Stomach (tissue), 8 donors: ENCODE measurements at regions not wholly inside any gene's neighbourhood (a gene's known extent, or its start where the extent isn't known, plus 50 kb on each side); places are given as distances from the start of the nearest gene placed in this dataset.

Experiments used
- DNase-seq, 2 donors: peaks; one replicate each; pipeline versions ENCODE4 v3.0.0 to v3.0.0-alpha.2; 2013 to 2019
- H3K27ac ChIP-seq, 5 donors: fragments of 200-600 bp in 4 of 5; sonication (generic) in 4 of 5; one replicate each; pipeline ENCODE4 v1.5.1; 2013 to 2019; ENCODE audit warnings: mild to moderate bottlenecking in 1 of 5, moderate library complexity in 1 of 5
- H3K27me3 ChIP-seq, 3 donors: fragments of 200-600 bp; sonication (generic); one replicate each; pipeline ENCODE4 v1.5.1; 2017 to 2019; ENCODE audit warnings: mixed run types in 1 of 3
- H3K36me3 ChIP-seq, 4 donors: fragments of 200-600 bp; sonication (generic); 1 replicate in 3 of 4; 2 replicates in 1 of 4; pipeline ENCODE4 v1.5.1; 2016 to 2019
- H3K4me1 ChIP-seq, 4 donors: fragments of 200-600 bp; sonication (generic); one replicate each; pipeline ENCODE4 v1.5.1; 2016 to 2019
- H3K4me3 ChIP-seq, 4 donors: fragments of 200-600 bp; sonication (generic) in 3 of 4; one replicate each; pipeline ENCODE4 v1.5.1; 2016 to 2019; ENCODE audit warnings: mild to moderate bottlenecking in 1 of 4
- H3K9me3 ChIP-seq, 4 donors: fragments of 200-600 bp; sonication (generic); one replicate each; pipeline ENCODE4 v1.5.1; 2016 to 2019
- CTCF ChIP-seq, 7 experiments: fragments of 450-650 bp in 4 of 7; fragments of 200-600 bp in 3 of 7; sonication (generic) in 3 of 7; IDR thresholded peaks; one replicate each; pipeline ENCODE4 v1.5.1; 2016 to 2019; ENCODE audit warnings: antibody characterized with exemption in 7 of 7, control low read depth in 2 of 7, mild to moderate bottlenecking in 1 of 7
- EP300 ChIP-seq: sonication (generic); formaldehyde crosslinking; IDR thresholded peaks from one replicate; pipeline ENCODE4 v1.6.1; 2017; ENCODE audit warnings: antibody characterized with exemption
- POLR2A ChIP-seq, 4 donors: fragments of 450-650 bp; IDR thresholded peaks; one replicate each; pipeline ENCODE4 v1.6.1; 2016; ENCODE audit warnings: antibody characterized with exemption in 4 of 4, control low read depth in 2 of 4, mild to moderate bottlenecking in 1 of 4, moderate library complexity in 1 of 4
- POLR2AphosphoS5 ChIP-seq, 3 donors: sonication (generic); formaldehyde crosslinking; IDR thresholded peaks; one replicate each; pipeline ENCODE4 v1.6.1; 2016; ENCODE audit warnings: antibody characterized with exemption in 3 of 3
- WGBS, 5 donors: extraction: QIAGEN DNeasy Blood & Tissue Kit in 3 of 5; methylation state at CpG; one replicate each; pipeline versions ENCODE4 v1.1.5 to v1.1.7; 2013 to 2018; 5-methylcytosine and 5-hydroxymethylcytosine counted together
- intact Hi-C: fragments of 100-400 bp; cut with DNase I; formaldehyde crosslinking; loops from one replicate; pipeline ENCODE4 v1.15.1; 2023; ENCODE audit warnings: low total_unique reads
- donor health status: healthy with polysubstance abuse.
- donor health status: Bipolar disorder and iron deficiency.
- donor health status: healthy.

- Histone ChIP-seq H3K27me3 (no peaks in the 10 kb centered on the region), H3K9me3 (no peaks in the 10 kb centered on the region), H3K4me3 (no peak overlapping the region), H3K4me1 (no peaks in the 10 kb centered on the region), H3K36me3 (no peaks in the 10 kb centered on the region), H3K27ac (no peak overlapping the region)
- TF ChIP-seq POLR2A (IDR thresholded peaks at IDR 0.05) (no peak), CTCF (IDR thresholded peaks at IDR 0.05) (no peak), EP300 (no peak), POLR2AphosphoS5 (IDR thresholded peaks at IDR 0.05) (no peak)
- no peak for DNase-seq
- intact Hi-C loops, result no loop called here
Observed at GRCh38 chr3:144868506-144868905, 896.9 kb downstream of the DIPK2A start.

- WGBS, 5 donors, result 90 to 100% (median 94%) methylated on average over 1 of the region's 1 CpG
- Histone ChIP-seq H3K27me3 (no peaks in the 10 kb centered on the region), H3K27ac (no peak overlapping the region), H3K4me1 (no peaks in the 10 kb centered on the region), H3K36me3 (no peaks in the 10 kb centered on the region), H3K9me3 (no peaks in the 10 kb centered on the region), H3K4me3 (no peak overlapping the region)
- intact Hi-C loops, result no loop called here
- DNase-seq, result no peak
- no peak for TF ChIP-seq POLR2A (IDR thresholded peaks at IDR 0.05)
- TF ChIP-seq POLR2AphosphoS5 (IDR thresholded peaks at IDR 0.05), result no peak
- no peak for TF ChIP-seq CTCF (IDR thresholded peaks at IDR 0.05)
- TF ChIP-seq EP300, result no peak
Observed at GRCh38 chr3:144873066-144873465, 901.4 kb downstream of the DIPK2A start.

GRCh38 chr3:144875211-144875610 is 903.6 kb downstream of the DIPK2A start:
- H3K4me3 ChIP-seq, result no peak overlapping the region
- H3K27me3 ChIP-seq, result no peaks in the 10 kb centered on the region
- H3K27ac ChIP-seq, result no peak overlapping the region
- no peak for TF ChIP-seq EP300
- no peak for TF ChIP-seq CTCF (IDR thresholded peaks at IDR 0.05)
- no peak for TF ChIP-seq POLR2AphosphoS5 (IDR thresholded peaks at IDR 0.05)
- TF ChIP-seq POLR2A (IDR thresholded peaks at IDR 0.05), result no peak
- no peaks in the 10 kb centered on the region for H3K36me3 ChIP-seq
- no peaks in the 10 kb centered on the region for H3K4me1 ChIP-seq
- H3K9me3 ChIP-seq, result no peaks in the 10 kb centered on the region
- intact Hi-C loops, result no loop called here
- no peak for DNase-seq

GRCh38 chr3:144877356-144877755 is 905.7 kb downstream of the DIPK2A start:
- Histone ChIP-seq H3K9me3 (no peaks in the 10 kb centered on the region), H3K27ac (no peak overlapping the region), H3K4me3 (no peak overlapping the region), H3K36me3 (no peaks in the 10 kb centered on the region), H3K4me1 (no peaks in the 10 kb centered on the region), H3K27me3 (no peaks in the 10 kb centered on the region)
- no peak for TF ChIP-seq POLR2A (IDR thresholded peaks at IDR 0.05)
- TF ChIP-seq EP300, result no peak
- TF ChIP-seq POLR2AphosphoS5 (IDR thresholded peaks at IDR 0.05), result no peak
- TF ChIP-seq CTCF (IDR thresholded peaks at IDR 0.05), result no peak
- no peak for DNase-seq
- 89 to 93% (median 91%) methylated on average over 9 of the region's 9 CpGs for WGBS, 5 donors
- intact Hi-C loops, result no loop called here

GRCh38 chr3:144879701-144880100 is 908.1 kb downstream of the DIPK2A start:
- Histone ChIP-seq H3K36me3 (no peaks in the 10 kb centered on the region), H3K9me3 (no peaks in the 10 kb centered on the region), H3K27me3 (no peaks in the 10 kb centered on the region), H3K4me1 (no peaks in the 10 kb centered on the region), H3K27ac (no peak overlapping the region), H3K4me3 (no peak overlapping the region)
- WGBS, 5 donors, result 89 to 96% (median 94%) methylated on average over 3 of the region's 3 CpGs
- DNase-seq, result no peak
- no peak for TF ChIP-seq CTCF (IDR thresholded peaks at IDR 0.05)
- no peak for TF ChIP-seq POLR2AphosphoS5 (IDR thresholded peaks at IDR 0.05)
- no peak for TF ChIP-seq POLR2A (IDR thresholded peaks at IDR 0.05)
- TF ChIP-seq EP300, result no peak
- intact Hi-C loops, result no loop called here
